ENCODE measurements at regions not wholly inside any gene's neighbourhood (a gene's known extent, or its start where the extent isn't known, plus 50 kb on each side); places are given as distances from the start of the nearest gene placed in this dataset.

GRCh38 chr6:76448109-76448508 lies 375.6 kb upstream of the IMPG1 start:
- H3K27ac ChIP-seq = no peak overlapping the region
- H3K36me3 ChIP-seq = no peaks in the 10 kb centered on the region
- H3K4me3 ChIP-seq = no peak overlapping the region
- H3K27me3 ChIP-seq (replicated peaks; ENCODE audit: insufficient read depth) = no peaks in the 10 kb centered on the region
- peaks cover 6% of the 10 kb centered on the region for H3K9me3 ChIP-seq
- DNase-seq (ENCODE audit: low spot score) (no peak), ATAC-seq (ENCODE audit: insufficient number of reproducible peaks, low FRiP score, low read depth) (no peak)
- H3K4me1 ChIP-seq (ENCODE audit: control insufficient read depth in 1 of 2, low read depth in 2 of 2) = no peaks in the 10 kb centered on the region
- no peak for TF ChIP-seq CTCF (IDR thresholded peaks at IDR 0.05)

GRCh38 chr6:76441875-76442274 lies 369.4 kb upstream of the IMPG1 start:
- ATAC-seq (ENCODE audit: insufficient number of reproducible peaks, low FRiP score, low read depth) = no peak
- Histone ChIP-seq H3K27me3 (replicated peaks; ENCODE audit: insufficient read depth) (no peaks in the 10 kb centered on the region), H3K27ac (no peak overlapping the region), H3K36me3 (no peaks in the 10 kb centered on the region), H3K9me3 (peaks cover 6% of the 10 kb centered on the region), H3K4me1 (ENCODE audit: control insufficient read depth in 1 of 2, low read depth in 2 of 2) (no peaks in the 10 kb centered on the region), H3K4me3 (no peak overlapping the region)
- no peak for TF ChIP-seq CTCF (IDR thresholded peaks at IDR 0.05)
- DNase-seq (ENCODE audit: low spot score) = no peak

- no peaks in the 10 kb centered on the region for H3K27me3 ChIP-seq (replicated peaks; ENCODE audit: insufficient read depth)
- H3K9me3 ChIP-seq = no peaks in the 10 kb centered on the region
- H3K27ac ChIP-seq = no peak overlapping the region
- DNase-seq (ENCODE audit: low spot score) (no peak), ATAC-seq (ENCODE audit: insufficient number of reproducible peaks, low FRiP score, low read depth) (no peak)
- no peaks in the 10 kb centered on the region for H3K4me1 ChIP-seq (ENCODE audit: control insufficient read depth in 1 of 2, low read depth in 2 of 2)
- H3K4me3 ChIP-seq = no peak overlapping the region
- no peaks in the 10 kb centered on the region for H3K36me3 ChIP-seq
- no peak for TF ChIP-seq CTCF (IDR thresholded peaks at IDR 0.05)
These were observed 367.3 kb upstream of the IMPG1 start for GRCh38 chr6:76439811-76440210.

- H3K27ac ChIP-seq = no peak overlapping the region
These were observed 366.3 kb upstream of the IMPG1 start for GRCh38 chr6:76438768-76439167.

GRCh38 chr6:76435174-76435573 lies 362.7 kb upstream of the IMPG1 start:
- Histone ChIP-seq H3K27ac (no peak overlapping the region), H3K27me3 (replicated peaks; ENCODE audit: insufficient read depth) (no peaks in the 10 kb centered on the region), H3K4me1 (ENCODE audit: control insufficient read depth in 1 of 2, low read depth in 2 of 2) (no peaks in the 10 kb centered on the region), H3K36me3 (no peaks in the 10 kb centered on the region), H3K4me3 (no peak overlapping the region), H3K9me3 (no peaks in the 10 kb centered on the region)
- ATAC-seq (ENCODE audit: insufficient number of reproducible peaks, low FRiP score, low read depth) (no peak), DNase-seq (ENCODE audit: low spot score) (no peak)
- no peak for TF ChIP-seq CTCF (IDR thresholded peaks at IDR 0.05)

More at GRCh38 chr6:76438768-76439167, 366.3 kb upstream of the IMPG1 start:
- no peaks in the 10 kb centered on the region for H3K9me3 ChIP-seq
- no peaks in the 10 kb centered on the region for H3K36me3 ChIP-seq
- DNase-seq (ENCODE audit: low spot score) (no peak), ATAC-seq (ENCODE audit: insufficient number of reproducible peaks, low FRiP score, low read depth) (no peak)
- H3K4me1 ChIP-seq (ENCODE audit: control insufficient read depth in 1 of 2, low read depth in 2 of 2) = no peaks in the 10 kb centered on the region
- no peaks in the 10 kb centered on the region for H3K27me3 ChIP-seq (replicated peaks; ENCODE audit: insufficient read depth)
- H3K4me3 ChIP-seq = no peak overlapping the region
- no peak for TF ChIP-seq CTCF (IDR thresholded peaks at IDR 0.05)

Measured in thoracic aorta (tissue), 2 donors.